Erythroblast (primary cell): ENCODE measurements at regions not wholly inside any gene's neighbourhood (a gene's known extent, or its start where the extent isn't known, plus 50 kb on each side); places are given as distances from the start of the nearest gene placed in this dataset.

Experiments
- GATA1 ChIP-seq: IDR thresholded peaks from 2 replicates; pipeline ENCODE4 v1.6.1; 2011; ENCODE audit warnings: low read depth, mild to moderate bottlenecking, control low read depth, low read length, moderate library complexity
- POLR2A ChIP-seq: IDR thresholded peaks from 2 replicates; pipeline ENCODE4 v1.6.1; 2011; ENCODE audit warnings: mild to moderate bottlenecking, low read length

DNA sequence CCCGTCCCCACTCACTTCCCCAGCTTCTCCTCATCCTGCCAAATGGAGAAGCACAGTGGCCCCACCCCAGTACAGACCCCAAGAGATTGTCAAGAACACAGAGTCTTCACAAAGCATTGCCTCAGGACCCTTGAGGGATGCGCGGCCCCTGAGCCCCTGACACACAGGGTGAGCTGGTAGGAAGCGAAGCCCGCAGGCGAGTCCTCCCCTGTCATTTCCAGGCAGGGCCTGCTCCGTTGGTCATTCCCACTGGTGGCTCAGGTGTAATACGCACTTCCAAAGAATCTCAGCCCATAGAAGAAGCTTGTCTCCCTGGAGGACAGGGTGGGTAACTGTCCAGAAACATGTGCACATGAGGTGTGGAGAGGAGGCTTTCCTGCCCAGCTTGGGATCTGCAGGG lies 404.2 kb downstream of the THBS2 start:
- TF ChIP-seq POLR2A (no peak), GATA1 (no peak)
